Glomerular visceral epithelial cell (primary cell): ENCODE measurements at regions not wholly inside any gene's neighbourhood (a gene's known extent, or its start where the extent isn't known, plus 50 kb on each side); places are given as distances from the start of the nearest gene placed in this dataset.
A peak's percentile ranks its signal among the peaks of the same experiment; 100 is the strongest.
"Not testable (repeated sequence)": the region's sequence is repeated elsewhere in the genome, so short reads cannot be mapped to it uniquely, and the experiment has no call there.

Experiments used
- DNase-seq: peaks from one replicate; pipeline ENCODE4 v3.0.0-alpha.2; 2016; ENCODE audit errors: extremely low spot score

DNA sequence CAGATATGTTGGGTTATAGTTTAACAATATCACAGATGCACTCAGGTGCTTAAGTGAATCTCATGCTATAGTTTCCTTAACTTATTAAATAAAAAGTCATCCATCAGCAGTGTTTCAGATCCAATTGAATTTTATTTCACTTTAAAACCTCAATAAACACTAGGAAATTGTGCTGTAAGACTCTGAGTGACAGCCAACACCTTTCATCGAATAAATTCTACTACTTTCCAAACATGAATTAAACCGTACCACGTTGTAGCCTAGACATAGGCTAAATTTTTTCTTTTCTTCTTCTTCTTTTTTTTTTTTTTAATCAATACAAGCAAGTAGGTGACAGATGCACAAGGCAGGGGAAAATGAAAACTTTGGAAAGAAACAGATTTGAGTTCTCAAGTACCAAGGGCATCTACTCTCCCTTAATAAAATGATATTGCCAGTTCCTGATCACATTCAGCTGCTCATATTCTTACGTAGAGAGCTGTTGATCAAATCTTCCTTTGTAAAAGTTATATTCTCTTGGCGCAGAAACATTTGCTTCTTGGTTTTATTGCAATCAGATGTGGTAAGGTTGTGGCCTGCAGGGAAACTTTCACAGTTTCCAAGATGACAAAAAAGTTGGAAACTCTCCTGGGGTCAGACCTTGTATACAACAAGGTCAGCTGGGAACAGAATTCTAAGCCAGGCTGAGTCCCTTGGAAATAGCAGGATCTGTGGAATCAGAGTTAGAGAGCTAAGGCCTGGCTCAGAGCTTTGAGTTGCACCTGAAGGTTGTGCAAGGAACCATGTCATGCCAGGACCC, 147.7 kb downstream of the CD47 start:
- DNase-seq = no peak

GRCh38 chr3:107942244-107942643, 148.6 kb downstream of the CD47 start:
- DNase-seq = no peak

GRCh38 chr3:107939691-107940442, 151.0 kb downstream of the CD47 start:
- no peak for DNase-seq

DNA sequence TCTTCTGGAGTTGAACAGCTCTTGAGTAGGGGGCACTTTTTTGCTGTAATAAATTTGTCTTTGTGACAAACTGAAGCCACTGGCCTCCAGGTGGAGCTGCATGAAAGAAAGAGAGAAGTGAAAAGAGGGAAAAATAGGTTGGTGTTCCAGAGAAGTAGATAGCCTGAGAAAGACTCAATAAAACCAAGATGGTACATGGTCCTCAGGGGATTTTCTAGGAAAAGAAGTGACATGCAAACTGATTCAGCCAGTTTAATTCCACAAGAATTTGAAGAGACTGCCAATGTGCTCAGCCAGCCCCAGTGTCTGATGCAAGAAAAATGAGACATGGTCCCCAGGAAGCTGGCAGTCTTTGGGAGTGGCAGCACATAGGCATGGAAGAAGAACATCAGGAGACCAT, 152.7 kb downstream of the CD47 start:
- DNase-seq = peak; percentile 42

- DNase-seq = no peak
Measured at GRCh38 chr3:107934808-107935207, 156.0 kb downstream of the CD47 start.

DNA sequence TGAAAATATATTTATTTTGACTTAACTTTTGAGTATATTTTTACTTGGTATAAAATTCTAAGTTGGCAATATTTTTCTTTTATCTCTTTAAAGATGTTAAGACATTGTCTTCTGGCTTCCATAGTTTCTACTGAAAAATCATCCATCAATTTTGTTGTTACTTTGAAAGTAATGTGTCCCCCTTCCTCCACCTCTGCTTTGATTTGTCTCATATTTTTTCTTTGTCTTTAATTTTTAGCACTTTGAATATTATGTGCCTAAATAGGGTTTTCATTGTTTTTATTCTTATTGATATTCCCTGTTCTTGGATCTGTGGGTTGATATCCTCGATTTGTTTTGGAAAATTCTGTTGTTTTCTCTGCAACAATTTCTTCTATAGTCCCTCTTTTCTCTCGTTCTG, 157.4 kb downstream of the CD47 start:
- DNase-seq = no peak

- no peak for DNase-seq
Measured at GRCh38 chr3:107931326-107931725, 159.5 kb downstream of the CD47 start.

DNA sequence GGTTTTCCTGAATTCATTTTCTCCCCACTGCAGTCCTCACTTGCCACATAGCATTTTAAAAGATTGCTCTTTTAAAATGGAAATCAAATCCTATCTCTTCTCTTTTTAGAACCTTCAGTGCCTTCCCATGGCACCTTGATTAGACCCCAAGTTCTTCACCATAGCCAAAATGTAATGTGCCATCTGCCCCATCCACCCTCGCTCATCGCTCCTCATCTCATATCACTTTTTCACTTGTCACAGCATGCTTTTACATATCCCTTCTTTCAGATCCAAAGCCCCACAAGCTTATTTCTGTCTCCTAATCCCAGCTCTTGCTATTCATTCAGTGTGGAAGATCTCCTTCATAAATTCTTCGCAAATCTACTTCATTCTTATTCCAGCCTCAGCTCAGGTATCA, 161.7 kb downstream of the CD47 start:
- DNase-seq = no peak

DNA sequence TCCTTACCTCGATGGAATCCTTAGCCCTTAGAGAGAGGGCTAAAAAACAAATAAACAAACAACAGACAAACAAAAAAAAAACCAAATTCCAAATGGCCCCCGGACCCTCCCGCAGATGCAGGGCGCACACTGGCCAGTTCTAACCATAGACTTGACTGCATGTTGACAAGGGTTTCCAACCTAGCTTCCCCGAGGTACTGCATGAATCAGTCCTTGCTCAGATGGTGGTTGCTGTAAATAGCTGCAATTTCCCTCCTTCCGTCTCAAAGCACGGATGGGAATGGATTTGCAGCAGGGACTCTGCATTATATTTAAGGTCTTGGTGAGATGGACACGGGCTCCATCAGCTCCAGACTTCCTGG, 162.8 kb downstream of the CD47 start:
- peak; percentile 17 for DNase-seq

DNA sequence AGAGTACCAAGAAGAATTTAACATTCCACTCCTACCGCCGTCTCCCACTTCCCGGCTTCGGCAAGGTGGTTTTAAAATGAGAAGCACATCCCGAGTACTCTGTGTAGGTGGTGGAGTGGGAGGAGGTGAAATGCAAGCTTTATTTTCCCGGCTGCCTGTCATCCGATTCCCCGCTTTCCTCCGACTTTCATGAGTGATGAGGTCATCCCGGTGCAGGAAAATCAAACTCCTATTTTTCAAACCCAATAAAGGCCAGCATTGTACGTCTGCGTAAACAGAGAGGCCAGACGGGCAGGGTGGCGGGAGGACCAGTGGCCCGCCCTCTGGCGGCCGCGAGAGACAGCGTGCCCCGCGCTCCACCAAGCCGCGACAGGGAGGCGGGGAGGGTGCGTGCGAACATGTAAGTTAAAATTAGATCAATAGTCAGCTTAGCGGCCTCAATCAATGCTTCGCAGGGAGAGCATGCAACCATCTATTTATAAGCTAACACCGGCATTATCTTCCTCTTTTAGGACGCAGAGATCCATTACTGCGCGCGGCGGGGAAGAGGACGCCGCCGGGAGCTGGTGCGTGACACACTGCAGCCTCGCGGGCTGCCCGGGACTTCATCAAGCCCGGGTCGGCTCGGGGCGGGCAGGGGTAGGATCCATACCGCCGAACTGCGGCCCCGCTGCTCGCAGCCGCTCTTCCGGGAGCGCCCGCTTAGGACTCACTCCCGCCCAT, 163.3 kb downstream of the CD47 start:
- peak; percentile 71 for DNase-seq

GRCh38 chr3:107925851-107926250, 165.0 kb downstream of the CD47 start:
- DNase-seq = no peak

- no peak for DNase-seq
Measured at GRCh38 chr3:107921038-107921437, 169.8 kb downstream of the CD47 start.

GRCh38 chr3:107920538-107920937, 170.3 kb downstream of the CD47 start:
- no peak for DNase-seq

- DNase-seq = no peak
Measured at GRCh38 chr3:107919239-107919638, 171.6 kb downstream of the CD47 start.

GRCh38 chr3:107916171-107916570, 174.7 kb downstream of the CD47 start:
- no peak for DNase-seq

GRCh38 chr3:107915706-107916105, 175.1 kb downstream of the CD47 start:
- DNase-seq = no peak

- DNase-seq = no peak
Measured at GRCh38 chr3:107913701-107914100, 177.1 kb downstream of the CD47 start.

GRCh38 chr3:107911337-107912000, 179.4 kb downstream of the CD47 start:
- DNase-seq = peak; percentile 25

GRCh38 chr3:107910713-107911259, 180.0 kb downstream of the CD47 start:
- no peak for DNase-seq

GRCh38 chr3:107909583-107909982, 181.2 kb downstream of the CD47 start:
- not testable (repeated sequence) for DNase-seq

GRCh38 chr3:107907996-107908395, 182.8 kb downstream of the CD47 start:
- DNase-seq = no peak
